ENCODE measurements at regions not wholly inside any gene's neighbourhood (a gene's known extent, or its start where the extent isn't known, plus 50 kb on each side); places are given as distances from the start of the nearest gene placed in this dataset.

DNA sequence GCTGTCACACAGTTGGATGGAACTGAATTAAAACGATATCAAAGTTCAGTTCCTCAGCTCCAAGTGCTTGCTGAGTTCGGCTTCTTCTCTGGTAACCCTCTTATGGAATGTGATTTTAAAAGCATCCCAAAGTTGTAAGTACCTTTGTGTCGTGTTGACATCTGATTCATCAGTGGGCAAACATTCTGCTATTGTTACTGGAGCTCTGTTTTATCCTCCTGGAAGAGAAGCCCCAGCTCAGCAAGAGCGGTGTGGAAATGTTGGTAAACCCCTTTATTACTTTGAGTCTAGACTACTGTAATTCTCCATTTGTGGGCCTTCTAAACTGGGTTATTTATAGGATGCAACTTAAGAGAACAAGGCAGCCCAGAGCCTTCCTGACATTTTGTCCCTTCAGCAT lies 699.3 kb upstream of the WWC1 start:
- TF ChIP-seq, protein P1, sequence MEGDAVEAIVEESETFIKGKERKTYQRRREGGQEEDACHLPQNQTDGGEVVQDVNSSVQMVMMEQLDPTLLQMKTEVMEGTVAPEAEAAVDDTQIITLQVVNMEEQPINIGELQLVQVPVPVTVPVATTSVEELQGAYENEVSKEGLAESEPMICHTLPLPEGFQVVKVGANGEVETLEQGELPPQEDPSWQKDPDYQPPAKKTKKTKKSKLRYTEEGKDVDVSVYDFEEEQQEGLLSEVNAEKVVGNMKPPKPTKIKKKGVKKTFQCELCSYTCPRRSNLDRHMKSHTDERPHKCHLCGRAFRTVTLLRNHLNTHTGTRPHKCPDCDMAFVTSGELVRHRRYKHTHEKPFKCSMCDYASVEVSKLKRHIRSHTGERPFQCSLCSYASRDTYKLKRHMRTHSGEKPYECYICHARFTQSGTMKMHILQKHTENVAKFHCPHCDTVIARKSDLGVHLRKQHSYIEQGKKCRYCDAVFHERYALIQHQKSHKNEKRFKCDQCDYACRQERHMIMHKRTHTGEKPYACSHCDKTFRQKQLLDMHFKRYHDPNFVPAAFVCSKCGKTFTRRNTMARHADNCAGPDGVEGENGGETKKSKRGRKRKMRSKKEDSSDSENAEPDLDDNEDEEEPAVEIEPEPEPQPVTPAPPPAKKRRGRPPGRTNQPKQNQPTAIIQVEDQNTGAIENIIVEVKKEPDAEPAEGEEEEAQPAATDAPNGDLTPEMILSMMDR (IDR thresholded peaks at IDR 0.05): no peak
- TF ChIP-seq POLR2A (IDR thresholded peaks at IDR 0.05): no peak
